H54 (cell line): ENCODE measurements at regions not wholly inside any gene's neighbourhood (a gene's known extent, or its start where the extent isn't known, plus 50 kb on each side); places are given as distances from the start of the nearest gene placed in this dataset.

ENCODE experiments used
- DNase-seq: peaks from one replicate; pipeline ENCODE4 v3.0.0; 2011; ENCODE audit warnings: low spot score, mixed read lengths; ENCODE audit not compliant: insufficient read length
- FAIRE-seq: peaks from 3 replicates; lab custom pipeline; 2011; peaks lifted over from hg19 to GRCh38; lab: Jason Lieb, UNC
- POLR2A ChIP-seq: IDR thresholded peaks from 2 replicates; pipeline ENCODE4 v1.6.1; 2011; ENCODE audit warnings: low read depth, mild to moderate bottlenecking, low read length

GRCh38 chr2:145764631-145765030, 1244.7 kb upstream of the ZEB2 start:
- no peak for FAIRE-seq
- TF ChIP-seq POLR2A, result no peak
- DNase-seq, result no peak

- no peak for TF ChIP-seq POLR2A
- no peak for DNase-seq
- FAIRE-seq, result peak; percentile 82
Measured at GRCh38 chr2:145760781-145761649, 1241.1 kb upstream of the ZEB2 start.

- no peak for DNase-seq
- no peak for FAIRE-seq
Measured at GRCh38 chr2:145759228-145759915, 1239.5 kb upstream of the ZEB2 start.

GRCh38 chr2:145757503-145758246, 1237.8 kb upstream of the ZEB2 start:
- FAIRE-seq (no peak), DNase-seq (no peak)
- no peak for TF ChIP-seq POLR2A

More at GRCh38 chr2:145759228-145759915, 1239.5 kb upstream of the ZEB2 start:
- no peak for TF ChIP-seq POLR2A

GRCh38 chr2:145755019-145755837, 1235.3 kb upstream of the ZEB2 start:
- no peak for TF ChIP-seq POLR2A
- no peak for FAIRE-seq
- no peak for DNase-seq

- DNase-seq (no peak), FAIRE-seq (no peak)
- TF ChIP-seq POLR2A, result no peak
Measured at GRCh38 chr2:145753966-145754365, 1234.0 kb upstream of the ZEB2 start.

GRCh38 chr2:145753041-145753608, 1233.2 kb upstream of the ZEB2 start:
- DNase-seq, result no peak
- FAIRE-seq, result no peak
- no peak for TF ChIP-seq POLR2A

GRCh38 chr2:145752091-145752806, 1232.3 kb upstream of the ZEB2 start:
- FAIRE-seq (peak; percentile 95), DNase-seq (no peak)
- TF ChIP-seq POLR2A, result no peak

- DNase-seq (no peak), FAIRE-seq (peak; percentile 96)
Measured at GRCh38 chr2:145751629-145752028, 1231.7 kb upstream of the ZEB2 start.

GRCh38 chr2:145751155-145751554, 1231.2 kb upstream of the ZEB2 start:
- DNase-seq (no peak), FAIRE-seq (no peak)
- no peak for TF ChIP-seq POLR2A

More at GRCh38 chr2:145751629-145752028, 1231.7 kb upstream of the ZEB2 start:
- no peak for TF ChIP-seq POLR2A

- FAIRE-seq, result no peak
- TF ChIP-seq POLR2A, result no peak
- no peak for DNase-seq
Measured at GRCh38 chr2:145750612-145751011, 1230.7 kb upstream of the ZEB2 start.

- FAIRE-seq, result no peak
- DNase-seq, result no peak
- no peak for TF ChIP-seq POLR2A
Measured at GRCh38 chr2:145750144-145750543, 1230.2 kb upstream of the ZEB2 start.
